G401 (cell line): ENCODE measurements at regions not wholly inside any gene's neighbourhood (a gene's known extent, or its start where the extent isn't known, plus 50 kb on each side); places are given as distances from the start of the nearest gene placed in this dataset.
A peak's percentile ranks its signal among the peaks of the same experiment; 100 is the strongest.
"Not testable (repeated sequence)": the region's sequence is repeated elsewhere in the genome, so short reads cannot be mapped to it uniquely, and the experiment has no call there.

Experiments
- DNase-seq: peaks from one replicate; pipeline ENCODE4 v3.0.0-alpha.2; 2015; ENCODE audit warnings: low spot score
- in situ Hi-C: cut with HindIII; loops from 2 replicates; pipeline ENCODE4 v1.10.0; 2016; ENCODE audit warnings: low sequenced_read_pairs, mixed read lengths

GRCh38 chr11:103699656-103700055 is 336.8 kb upstream of the DDI1 start:
- in situ Hi-C loops: no loop called here
- DNase-seq: no peak

GRCh38 chr11:103700622-103701021 is 335.8 kb upstream of the DDI1 start:
- in situ Hi-C loops: no loop called here
- no peak for DNase-seq

DNA sequence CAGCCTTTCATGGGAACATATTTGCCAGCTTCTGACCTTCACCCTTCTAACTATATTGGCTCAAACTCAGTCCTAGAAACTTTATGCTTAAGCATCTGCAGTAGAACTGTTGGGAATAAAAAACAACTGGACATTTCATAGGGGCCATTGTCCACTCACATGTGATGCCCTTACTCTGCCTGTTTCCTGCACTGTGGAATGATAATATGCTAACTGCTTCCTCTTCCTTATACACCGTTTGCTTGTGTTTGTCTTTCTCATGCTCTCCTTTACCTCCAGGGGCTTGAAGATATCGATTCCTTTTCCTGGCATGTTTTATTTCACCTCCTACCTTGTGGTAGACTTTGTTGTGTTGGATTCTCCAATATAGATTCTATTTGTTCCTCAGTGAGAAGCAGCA is 333.0 kb upstream of the DDI1 start:
- in situ Hi-C loops: no loop called here

DNA sequence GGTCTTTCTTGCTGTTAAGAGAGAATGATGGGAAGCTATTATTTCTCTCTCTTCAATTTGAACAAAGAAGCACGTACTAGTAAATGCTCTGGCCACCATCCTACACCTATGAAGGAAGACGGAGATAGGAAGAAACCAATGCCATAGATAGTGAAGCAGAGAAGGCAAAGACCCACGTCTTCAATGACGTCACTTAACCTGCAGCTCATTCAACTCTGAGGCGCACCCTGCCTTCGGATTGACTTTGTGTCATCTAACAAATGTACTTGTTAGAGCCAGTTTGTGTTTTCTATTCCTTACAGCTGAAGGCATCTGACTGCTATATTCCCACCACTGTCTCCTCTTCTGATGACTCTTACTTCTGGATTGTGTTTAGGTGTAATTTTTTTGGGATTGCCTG is 332.5 kb upstream of the DDI1 start:
- in situ Hi-C loops: no loop called here
- DNase-seq: no peak

More for the DNA sequence above, 333.0 kb upstream of the DDI1 start:
- no peak for DNase-seq

DNA sequence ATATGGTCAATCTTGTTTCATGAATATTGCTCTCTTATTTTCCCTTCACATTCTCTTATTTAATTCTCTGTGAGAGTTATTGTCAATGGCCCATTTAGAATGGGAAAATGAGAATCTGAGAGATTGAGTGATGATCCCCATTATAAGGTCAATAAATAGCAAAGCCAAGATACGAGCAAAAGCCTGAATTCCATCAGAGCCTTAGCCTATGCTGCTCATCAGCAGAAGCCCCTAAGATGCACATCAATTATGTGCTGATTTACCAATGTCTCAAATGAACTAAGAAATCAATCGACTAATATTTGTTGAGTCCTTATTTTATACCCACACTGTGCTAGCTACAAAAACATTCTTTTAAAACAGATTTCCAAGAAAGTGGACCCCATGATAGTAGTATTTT is 330.8 kb upstream of the DDI1 start:
- in situ Hi-C loops: no loop called here
- no peak for DNase-seq

GRCh38 chr11:103709371-103709770 is 327.1 kb upstream of the DDI1 start:
- no peak for DNase-seq
- in situ Hi-C loops: no loop called here

DNA sequence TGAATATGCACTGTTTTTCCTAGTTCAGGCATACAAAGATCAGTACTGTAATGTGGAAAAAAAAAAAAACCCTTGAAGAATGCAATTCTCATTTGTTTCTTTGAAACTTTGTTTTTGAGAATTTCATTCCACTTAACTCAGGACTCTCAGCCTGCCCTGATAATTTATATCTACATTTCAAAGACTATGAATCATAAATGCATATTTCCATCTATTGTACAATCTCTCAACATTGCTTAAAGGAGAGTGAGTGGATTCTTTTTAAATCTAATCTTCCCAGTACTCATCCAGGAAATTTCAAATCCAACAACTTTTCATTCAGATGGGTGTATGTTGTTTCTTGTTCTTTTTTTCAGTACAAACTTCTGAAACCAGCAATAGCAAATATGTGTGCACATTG is 322.2 kb upstream of the DDI1 start:
- in situ Hi-C loops: no loop called here
- no peak for DNase-seq

- DNase-seq: no peak
- in situ Hi-C loops: no loop called here
These were observed 320.1 kb upstream of the DDI1 start for GRCh38 chr11:103716363-103716762.

- no peak for DNase-seq
- in situ Hi-C loops: no loop called here
These were observed 309.2 kb upstream of the DDI1 start for GRCh38 chr11:103727262-103727661.

DNA sequence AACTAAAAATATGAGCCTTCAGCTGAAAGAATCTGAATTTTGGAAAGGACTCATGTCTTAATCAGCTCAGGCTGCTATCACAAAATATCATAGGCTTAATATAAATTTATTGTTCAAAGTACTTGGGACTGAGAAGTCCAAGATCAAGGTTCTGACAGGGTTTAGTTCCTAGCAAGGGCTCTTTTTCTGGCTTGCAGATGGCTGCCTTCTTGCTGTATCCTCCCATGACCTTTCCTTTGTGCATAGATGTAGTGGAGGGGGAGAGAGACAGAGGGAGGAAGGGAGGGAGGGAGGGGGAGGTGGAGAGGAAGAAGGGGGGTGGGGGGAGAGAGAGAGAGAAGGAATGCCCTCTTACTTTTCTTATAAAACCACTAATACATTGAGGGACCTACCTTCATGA is 306.8 kb upstream of the DDI1 start:
- DNase-seq: peak; percentile 63
- in situ Hi-C loops: no loop called here

DNA sequence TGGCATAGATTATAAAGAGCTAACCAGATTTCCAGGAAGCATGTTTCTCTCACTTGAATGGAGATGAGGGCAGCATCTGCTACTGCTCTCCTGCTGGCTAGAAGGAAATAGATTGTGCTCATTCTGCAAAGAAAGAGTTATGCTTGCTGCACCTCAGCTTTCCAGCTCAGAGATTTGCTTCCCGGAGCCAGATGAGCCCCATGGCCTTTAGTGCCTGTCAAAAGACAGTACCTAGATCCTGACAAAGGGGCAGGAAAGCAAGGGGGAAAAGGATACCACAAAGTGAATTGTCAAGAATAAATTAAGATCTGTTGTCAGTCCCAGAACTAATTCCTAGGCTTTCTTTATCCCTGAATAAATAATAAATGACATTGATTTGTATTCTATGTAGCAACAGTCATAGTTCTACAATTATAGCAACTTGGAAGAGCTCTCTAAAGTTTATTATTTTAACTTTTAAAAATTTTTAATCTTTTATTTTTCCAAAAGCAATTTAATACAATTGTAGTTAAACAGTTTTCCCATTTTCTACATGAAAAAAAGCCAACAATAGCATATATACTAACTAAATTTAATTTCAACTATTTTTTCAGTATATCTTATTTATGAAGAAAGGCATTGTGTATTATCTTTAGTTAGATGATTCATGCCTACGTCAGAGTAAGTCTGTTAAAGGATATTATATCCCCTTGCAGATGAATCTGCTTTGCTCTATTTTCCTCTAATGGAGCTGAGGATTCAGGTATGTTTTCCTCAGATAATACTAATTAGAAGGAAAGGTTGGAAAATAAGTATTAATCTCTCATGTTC is 306.1 kb upstream of the DDI1 start:
- DNase-seq: peak; percentile 90
- in situ Hi-C loops: no loop called here

GRCh38 chr11:103731670-103732069 is 304.8 kb upstream of the DDI1 start:
- in situ Hi-C loops: no loop called here
- DNase-seq: no peak

DNA sequence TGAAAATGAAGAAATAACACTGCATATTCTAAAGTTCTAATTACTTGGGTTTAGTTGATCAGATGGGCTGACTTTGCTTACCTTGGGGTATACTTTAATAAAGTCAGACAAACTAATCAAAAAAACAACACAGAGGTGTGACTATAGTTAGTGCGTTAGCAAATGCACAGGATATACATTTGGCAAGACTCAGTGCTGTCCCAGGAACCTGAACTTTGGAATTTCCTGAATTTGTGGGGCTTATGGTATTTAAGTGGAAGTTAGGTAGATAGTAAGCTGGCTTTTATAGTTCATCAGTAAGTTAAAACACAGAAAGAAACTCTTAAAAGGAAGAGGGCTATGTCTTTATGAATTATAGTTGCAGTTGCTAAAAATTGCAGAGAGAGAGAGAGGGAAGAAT is 302.6 kb upstream of the DDI1 start:
- DNase-seq: no peak
- in situ Hi-C loops: no loop called here

GRCh38 chr11:103735497-103736032 is 300.9 kb upstream of the DDI1 start:
- in situ Hi-C loops: no loop called here

DNA sequence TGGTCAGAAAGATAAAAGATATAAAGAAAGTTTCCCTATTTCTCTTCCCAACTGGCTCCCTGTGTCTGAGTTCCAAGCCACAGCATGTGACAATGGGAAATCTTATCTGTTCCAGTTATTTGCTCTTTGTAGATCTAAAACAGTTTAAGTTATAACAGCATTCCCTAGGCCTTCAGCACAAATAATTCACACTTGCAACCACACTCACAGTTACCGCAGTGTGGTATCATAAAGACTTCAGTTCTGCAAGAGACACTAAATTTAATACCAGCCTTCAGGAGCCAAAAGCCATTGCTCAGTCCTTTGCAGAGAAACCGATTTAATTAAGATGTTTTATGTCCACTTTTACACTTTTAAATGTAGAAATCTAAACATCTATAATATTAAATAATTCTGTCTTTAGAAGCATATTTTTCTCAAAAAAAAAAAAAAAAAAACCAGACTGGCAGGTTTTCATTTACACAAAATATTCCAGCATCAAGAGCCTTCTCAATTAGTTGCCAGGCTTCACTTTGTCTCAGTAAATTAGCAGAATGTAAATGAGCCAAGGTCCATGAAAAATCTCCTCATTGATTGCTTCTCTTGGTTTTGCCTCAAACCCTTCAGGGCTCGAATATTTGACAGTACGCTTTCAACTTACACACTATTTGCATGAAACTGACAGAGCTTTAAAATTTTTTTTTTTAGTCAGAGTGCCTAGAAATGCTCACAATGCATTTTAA is 300.0 kb upstream of the DDI1 start:
- peak; percentile 3 for DNase-seq
- in situ Hi-C loops: no loop called here

More at GRCh38 chr11:103735497-103736032, 300.9 kb upstream of the DDI1 start:
- no peak for DNase-seq

- in situ Hi-C loops: no loop called here
- DNase-seq: peak; percentile 24
These were observed 299.3 kb upstream of the DDI1 start for GRCh38 chr11:103737037-103737622.

DNA sequence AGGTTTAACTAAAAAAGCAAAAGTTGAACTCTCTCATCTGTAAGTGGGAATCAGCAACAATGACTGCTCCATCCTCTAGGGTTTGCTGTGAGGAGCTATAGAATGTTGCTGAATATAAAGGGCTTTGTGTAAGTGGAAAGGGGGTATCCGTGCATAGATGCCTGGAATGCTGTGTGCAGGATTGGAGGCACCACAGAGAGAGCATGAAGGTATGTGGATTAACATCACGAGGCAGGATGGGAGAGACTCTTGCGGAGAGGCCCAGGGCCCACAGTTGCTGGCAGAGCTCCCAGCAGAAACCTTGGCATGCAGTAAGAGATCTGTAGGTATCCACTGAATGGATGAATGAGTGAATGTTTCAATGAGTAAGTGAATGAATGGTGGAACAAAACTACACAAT is 298.7 kb upstream of the DDI1 start:
- in situ Hi-C loops: no loop called here
- peak; percentile 23 for DNase-seq

- in situ Hi-C loops, DNase-seq: not testable (repeated sequence)
These were observed 297.2 kb upstream of the DDI1 start for GRCh38 chr11:103739074-103739796.

DNA sequence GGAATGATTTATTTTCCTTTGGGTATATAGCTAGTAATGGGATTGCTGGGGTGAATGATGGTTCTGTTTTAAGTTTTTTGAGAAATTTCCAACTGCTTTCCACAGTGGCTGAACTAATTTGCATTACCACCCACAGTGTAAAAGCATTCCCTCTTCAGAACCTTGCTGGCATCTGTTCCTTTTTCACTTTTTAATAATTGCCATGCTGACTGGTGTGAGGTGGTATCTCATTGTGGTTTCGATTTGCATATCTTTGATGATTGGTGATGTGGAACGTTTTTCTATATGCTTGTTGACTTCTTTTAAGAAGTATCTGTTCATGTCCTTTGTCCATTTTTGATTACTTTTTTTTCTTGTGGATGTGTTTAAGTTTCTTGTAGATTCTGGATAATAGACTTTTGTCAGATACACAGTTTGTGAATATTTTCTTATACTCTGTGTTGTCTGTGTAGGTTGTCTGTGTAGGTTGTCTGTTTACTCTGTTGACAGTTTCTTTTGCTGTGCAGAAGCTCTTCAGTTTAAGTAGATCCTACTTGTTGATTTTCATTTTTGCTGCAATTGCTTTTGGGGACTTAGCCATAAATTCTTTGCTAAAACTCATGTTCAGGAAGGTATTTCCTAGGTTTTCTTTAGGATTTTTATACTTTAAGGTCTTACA is 291.8 kb upstream of the DDI1 start:
- in situ Hi-C loops: no loop called here
- no peak for DNase-seq
